ENCODE measurements at regions not wholly inside any gene's neighbourhood (a gene's known extent, or its start where the extent isn't known, plus 50 kb on each side); places are given as distances from the start of the nearest gene placed in this dataset.
"Not testable (repeated sequence)": the region's sequence is repeated elsewhere in the genome, so short reads cannot be mapped to it uniquely, and the experiment has no call there.

GRCh38 chr12:124070394-124071074 is 97.5 kb downstream of the ZNF664 start:
- H3K36me3 ChIP-seq (replicated peaks); H3K4me3 ChIP-seq; H3K27me3 ChIP-seq (ENCODE audit: low read depth); DNase-seq (ENCODE audit: low spot score in 2 of 2); H3K9me3 ChIP-seq; in situ Hi-C loops (cut with MboI; ENCODE audit: low sequenced_read_pairs): not testable (repeated sequence)
- peaks cover 32% of the 10 kb centered on the region for H3K4me1 ChIP-seq

GRCh38 chr12:124071075-124071443 is 98.0 kb downstream of the ZNF664 start:
- H3K4me3 ChIP-seq, result no peak overlapping the region
- in situ Hi-C loops (cut with MboI; ENCODE audit: low sequenced_read_pairs), result no loop called here
- H3K4me1 ChIP-seq, result peaks cover 32% of the 10 kb centered on the region
- H3K36me3 ChIP-seq (replicated peaks), result no peaks in the 10 kb centered on the region
- no peak for DNase-seq (ENCODE audit: low spot score in 2 of 2)
- no peaks in the 10 kb centered on the region for H3K27me3 ChIP-seq (ENCODE audit: low read depth)
- H3K9me3 ChIP-seq, result no peaks in the 10 kb centered on the region; the same call in 1 of the 2 replicates

- Histone ChIP-seq H3K4me1 (peaks cover 32% of the 10 kb centered on the region), H3K27me3 (ENCODE audit: low read depth) (no peaks in the 10 kb centered on the region), H3K9me3 (no peaks in the 10 kb centered on the region), H3K36me3 (replicated peaks) (no peaks in the 10 kb centered on the region), H3K4me3 (no peak overlapping the region)
- in situ Hi-C loops (cut with MboI; ENCODE audit: low sequenced_read_pairs), result no loop called here
- peak; percentile 32 to 47 for DNase-seq (ENCODE audit: low spot score in 2 of 2)
Observed at GRCh38 chr12:124073356-124074035, 100.5 kb downstream of the ZNF664 start.

- H3K27me3 ChIP-seq (ENCODE audit: low read depth), result no peaks in the 10 kb centered on the region
- no peak for DNase-seq (ENCODE audit: low spot score in 2 of 2)
- no peaks in the 10 kb centered on the region for H3K36me3 ChIP-seq (replicated peaks)
- in situ Hi-C loops (cut with MboI; ENCODE audit: low sequenced_read_pairs), result no loop called here
- peaks cover 29% of the 10 kb centered on the region for H3K4me1 ChIP-seq
- H3K9me3 ChIP-seq, result no peaks in the 10 kb centered on the region
- no peak overlapping the region for H3K4me3 ChIP-seq
Observed at GRCh38 chr12:124075841-124076240, 102.8 kb downstream of the ZNF664 start.

GRCh38 chr12:124077701-124078100 is 104.7 kb downstream of the ZNF664 start:
- H3K27me3 ChIP-seq (ENCODE audit: low read depth), result no peaks in the 10 kb centered on the region
- H3K4me1 ChIP-seq, result peaks cover 13% of the 10 kb centered on the region
- in situ Hi-C loops (cut with MboI; ENCODE audit: low sequenced_read_pairs), result no loop called here
- no peaks in the 10 kb centered on the region for H3K36me3 ChIP-seq (replicated peaks)
- no peak overlapping the region for H3K4me3 ChIP-seq
- no peak for DNase-seq (ENCODE audit: low spot score in 2 of 2)
- no peaks in the 10 kb centered on the region for H3K9me3 ChIP-seq

GRCh38 chr12:124078800-124079199 is 105.8 kb downstream of the ZNF664 start:
- in situ Hi-C loops (cut with MboI; ENCODE audit: low sequenced_read_pairs), result no loop called here
- H3K36me3 ChIP-seq (replicated peaks), result no peaks in the 10 kb centered on the region
- no peak overlapping the region for H3K4me3 ChIP-seq
- no peak for DNase-seq (ENCODE audit: low spot score in 2 of 2)
- no peaks in the 10 kb centered on the region for H3K9me3 ChIP-seq
- H3K4me1 ChIP-seq, result peaks cover 4% of the 10 kb centered on the region
- no peaks in the 10 kb centered on the region for H3K27me3 ChIP-seq (ENCODE audit: low read depth)

- Histone ChIP-seq H3K36me3 (replicated peaks) (no peaks in the 10 kb centered on the region), H3K9me3 (no peaks in the 10 kb centered on the region), H3K27me3 (ENCODE audit: low read depth) (no peaks in the 10 kb centered on the region), H3K4me1 (0 out of 2 replicates have a peak, but pooled peaks cover under 1% of the 10 kb centered on the region), H3K4me3 (no peak overlapping the region)
- no peak for DNase-seq (ENCODE audit: low spot score in 2 of 2)
- in situ Hi-C loops (cut with MboI; ENCODE audit: low sequenced_read_pairs), result no loop called here
Observed at GRCh38 chr12:124080649-124081048, 107.6 kb downstream of the ZNF664 start.

- no peaks in the 10 kb centered on the region for H3K27me3 ChIP-seq (ENCODE audit: low read depth)
- H3K4me3 ChIP-seq, result no peak overlapping the region
- in situ Hi-C loops (cut with MboI; ENCODE audit: low sequenced_read_pairs), result no loop called here
- no peaks in the 10 kb centered on the region for H3K36me3 ChIP-seq (replicated peaks)
- H3K9me3 ChIP-seq, result no peaks in the 10 kb centered on the region
- 0 out of 2 replicates have a peak, but pooled peaks cover 3% of the 10 kb centered on the region for H3K4me1 ChIP-seq
- no peak for DNase-seq (ENCODE audit: low spot score in 2 of 2)
Observed at GRCh38 chr12:124082012-124082411, 109.0 kb downstream of the ZNF664 start.

- no peak overlapping the region for H3K4me3 ChIP-seq
- 0 out of 2 replicates have a peak, but pooled peaks cover 3% of the 10 kb centered on the region for H3K4me1 ChIP-seq
- in situ Hi-C loops (cut with MboI; ENCODE audit: low sequenced_read_pairs), result no loop called here
- no peak for DNase-seq (ENCODE audit: low spot score in 2 of 2)
- no peaks in the 10 kb centered on the region for H3K9me3 ChIP-seq
- no peaks in the 10 kb centered on the region for H3K36me3 ChIP-seq (replicated peaks)
- no peaks in the 10 kb centered on the region for H3K27me3 ChIP-seq (ENCODE audit: low read depth)
Observed at GRCh38 chr12:124082687-124083086, 109.7 kb downstream of the ZNF664 start.

- H3K27me3 ChIP-seq (ENCODE audit: low read depth), result no peaks in the 10 kb centered on the region
- no peaks in the 10 kb centered on the region for H3K9me3 ChIP-seq
- no peak for DNase-seq (ENCODE audit: low spot score in 2 of 2)
- 0 out of 2 replicates have a peak, but pooled peaks cover 3% of the 10 kb centered on the region for H3K4me1 ChIP-seq
- in situ Hi-C loops (cut with MboI; ENCODE audit: low sequenced_read_pairs), result no loop called here
- no peak overlapping the region for H3K4me3 ChIP-seq
- no peaks in the 10 kb centered on the region for H3K36me3 ChIP-seq (replicated peaks)
Observed at GRCh38 chr12:124083708-124084107, 110.7 kb downstream of the ZNF664 start.

- Histone ChIP-seq H3K4me3 (no peak overlapping the region), H3K36me3 (replicated peaks) (no peaks in the 10 kb centered on the region), H3K9me3 (no peaks in the 10 kb centered on the region), H3K27me3 (ENCODE audit: low read depth) (no peaks in the 10 kb centered on the region), H3K4me1 (0 out of 2 replicates have a peak, but pooled peaks cover 3% of the 10 kb centered on the region)
- peak; percentile 21 to 46 for DNase-seq (ENCODE audit: low spot score in 2 of 2)
- in situ Hi-C loops (cut with MboI; ENCODE audit: low sequenced_read_pairs), result no loop called here
Observed at GRCh38 chr12:124085419-124086296, 112.6 kb downstream of the ZNF664 start.

GRCh38 chr12:124086299-124086898 is 113.4 kb downstream of the ZNF664 start:
- Histone ChIP-seq H3K9me3 (no peaks in the 10 kb centered on the region), H3K36me3 (replicated peaks) (no peaks in the 10 kb centered on the region), H3K27me3 (ENCODE audit: low read depth) (no peaks in the 10 kb centered on the region), H3K4me1 (0 out of 2 replicates have a peak, but pooled peaks cover 3% of the 10 kb centered on the region), H3K4me3 (no peak overlapping the region)
- no peak for DNase-seq (ENCODE audit: low spot score in 2 of 2)
- in situ Hi-C loops (cut with MboI; ENCODE audit: low sequenced_read_pairs), result no loop called here

GRCh38 chr12:124087266-124088051 is 114.4 kb downstream of the ZNF664 start:
- Histone ChIP-seq H3K36me3 (replicated peaks) (no peaks in the 10 kb centered on the region), H3K9me3 (no peaks in the 10 kb centered on the region), H3K27me3 (ENCODE audit: low read depth) (no peaks in the 10 kb centered on the region), H3K4me1 (0 out of 2 replicates have a peak, but pooled peaks cover 3% of the 10 kb centered on the region), H3K4me3 (no peak overlapping the region)
- in situ Hi-C loops (cut with MboI; ENCODE audit: low sequenced_read_pairs), result no loop called here
- no peak for DNase-seq (ENCODE audit: low spot score in 2 of 2)
